Endothelial cell of umbilical vein (primary cell): ENCODE measurements at regions not wholly inside any gene's neighbourhood (a gene's known extent, or its start where the extent isn't known, plus 50 kb on each side); places are given as distances from the start of the nearest gene placed in this dataset.

ENCODE experiments used
- BruUV-seq: library from RNA; stranded (reverse); fragments of 400-500 nt; replicated peaks from 2 replicates; lab custom pipeline; 2021; lab: Mats Ljungman, UMichigan
- CTCF ChIA-PET: fragments of 300-600, 350-600 bp; sonication (Branson Sonifier 250); formaldehyde crosslinking; loops from one replicate; lab custom pipeline; 2021; ENCODE audit warnings: antibody characterized with exemption, inconsistent platforms; lab: Charles Lee
- POLR2A ChIA-PET: fragments of 300-600, 350-600 bp; sonication (Branson Sonifier 250); formaldehyde crosslinking; loops from one replicate; lab custom pipeline; 2021; ENCODE audit warnings: antibody characterized with exemption, inconsistent platforms; lab: Charles Lee
- DNase-seq: peaks from one replicate; pipeline ENCODE4 v3.0.0-alpha.2; 2011; ENCODE audit warnings: low read depth, low spot score
- FAIRE-seq: peaks from 2 replicates; lab custom pipeline; 2011; peaks lifted over from hg19 to GRCh38; lab: Jason Lieb, UNC
- H2AFZ ChIP-seq: 2 replicates; pipeline ENCODE4 v1.6.0; 2012; ENCODE audit warnings: low read depth, low read length, control low read depth, inconsistent platforms
- H3K27ac ChIP-seq: 2 replicates; pipeline ENCODE4 v1.5.1; 2011; ENCODE audit warnings: low read depth, mild to moderate bottlenecking, control low read depth, low read length, moderate library complexity; ENCODE audit not compliant: insufficient read depth
- H3K27me3 ChIP-seq, 2 experiments: 2 replicates each; pipeline versions ENCODE4 v1.6.0 to v1.6.1; 2011; ENCODE audit warnings: low read length in 2 of 2, mixed read lengths in 1 of 2; ENCODE audit not compliant: control insufficient read depth in 2 of 2, insufficient read depth in 2 of 2
- H3K36me3 ChIP-seq, 2 experiments: 2 replicates in 1 of 2; 3 replicates in 1 of 2; pipeline ENCODE4 v1.5.1; 2011; ENCODE audit warnings: low read length in 2 of 2, mild to moderate bottlenecking in 1 of 2, moderate library complexity in 1 of 2; ENCODE audit not compliant: control insufficient read depth in 2 of 2, insufficient read depth in 2 of 2; ENCODE audit errors: extremely low read depth in 1 of 2
- H3K4me1 ChIP-seq: 3 replicates; pipeline ENCODE4 v1.5.1; 2011; ENCODE audit warnings: mild to moderate bottlenecking, low read length; ENCODE audit not compliant: control insufficient read depth, insufficient read depth; ENCODE audit errors: extremely low read depth
- H3K4me2 ChIP-seq: 2 replicates; pipeline ENCODE4 v1.6.1; 2011; ENCODE audit warnings: low read length, control low read depth, mixed read lengths; ENCODE audit not compliant: insufficient read depth
- H3K4me3 ChIP-seq, 3 experiments: fragments of 200-600 bp in 1 of 3; sonication (generic), shearing (Covaris generic) in 1 of 3; replicated peaks in 1 of 3; 2 replicates each; pipeline ENCODE4 v1.5.1; 2011 to 2016; ENCODE audit warnings: control low read depth in 3 of 3, low read length in 3 of 3, mild to moderate bottlenecking in 2 of 3, inconsistent platforms in 1 of 3, low read depth in 1 of 3, moderate library complexity in 1 of 3; ENCODE audit not compliant: insufficient read depth in 1 of 3
- H3K79me2 ChIP-seq: 2 replicates; pipeline ENCODE4 v1.6.0; 2012; ENCODE audit warnings: low read length, inconsistent platforms; ENCODE audit not compliant: control insufficient read depth, insufficient read depth
- H3K9ac ChIP-seq: replicated peaks from 2 replicates; pipeline ENCODE3; 2011; ENCODE audit warnings: low read length, control low read depth; ENCODE audit not compliant: insufficient read depth; ENCODE audit errors: extremely low read depth
- H3K9me1 ChIP-seq: replicated peaks from 3 replicates; pipeline ENCODE4 v1.6.0; 2011; ENCODE audit warnings: mild to moderate bottlenecking, low read length; ENCODE audit not compliant: control insufficient read depth, insufficient read depth; ENCODE audit errors: extremely low read depth
- H3K9me3 ChIP-seq: replicated peaks from 2 replicates; pipeline ENCODE4 v1.5.1; 2012; ENCODE audit warnings: low read length, inconsistent platforms; ENCODE audit not compliant: control insufficient read depth, insufficient read depth
- H4K20me1 ChIP-seq: replicated peaks from 2 replicates; pipeline ENCODE3; 2011; ENCODE audit warnings: mild to moderate bottlenecking, low read length; ENCODE audit not compliant: control insufficient read depth, insufficient read depth; ENCODE audit errors: extremely low read depth
- EZH2 ChIP-seq: IDR thresholded peaks from 2 replicates; pipeline ENCODE4 v1.6.1; 2012; ENCODE audit warnings: borderline replicate concordance, low read depth, mild to moderate bottlenecking, moderate library complexity, low read length, inconsistent platforms; ENCODE audit not compliant: severe bottlenecking
- FOS ChIP-seq: IDR thresholded peaks from 2 replicates; pipeline ENCODE4 v1.6.1; 2011; ENCODE audit warnings: mild to moderate bottlenecking, low read length, moderate library complexity, borderline replicate concordance; ENCODE audit not compliant: insufficient read depth
- GATA2 ChIP-seq: IDR thresholded peaks from 2 replicates; pipeline ENCODE4 v1.7.0; 2011; ENCODE audit warnings: low read depth, mild to moderate bottlenecking, moderate library complexity, mixed read lengths, low read length; ENCODE audit not compliant: insufficient read length, insufficient read depth
- JUN ChIP-seq: IDR thresholded peaks from 2 replicates; pipeline ENCODE4 v1.6.1; 2011; ENCODE audit warnings: borderline replicate concordance, low read depth; ENCODE audit not compliant: insufficient read length, insufficient read depth
- MYC ChIP-seq: IDR thresholded peaks from one replicate; pipeline ENCODE4 v1.6.1; 2011; ENCODE audit warnings: mild to moderate bottlenecking, low read depth, low read length
- POLR2A ChIP-seq: IDR thresholded peaks from 2 replicates; pipeline ENCODE4 v1.6.1; 2012; ENCODE audit warnings: low read depth, mild to moderate bottlenecking, control low read depth, low read length
- POLR2AphosphoS5 ChIP-seq: IDR thresholded peaks from 2 replicates; pipeline ENCODE4 v1.6.1; 2012; ENCODE audit warnings: low read depth, mild to moderate bottlenecking, control low read depth, low read length, moderate library complexity; ENCODE audit not compliant: insufficient read depth
- dilution Hi-C: fragments of 300-500 bp; cut with MboI; formaldehyde crosslinking; loops from one replicate; pipeline ENCODE4 v1.15.0; 2019; ENCODE audit warnings: low sequenced_read_pairs; ENCODE audit not compliant: extremely low pct_ligation_motif_present
- intact Hi-C: fragments of 100-400 bp; cut with micrococcal nuclease; formaldehyde crosslinking; loops from one replicate; pipeline ENCODE4 v1.10.0; 2022
- TF ChIP-seq, protein P1 (sequence below): IDR thresholded peaks from 2 replicates; pipeline ENCODE4 v1.6.1; 2011; ENCODE audit not compliant: insufficient read depth, insufficient read length
- TF ChIP-seq, protein P2 (sequence below), 2 donors: IDR thresholded peaks; 1 replicate in 1 of 2; 2 replicates in 1 of 2; pipeline ENCODE4 v1.5.1; 2011; ENCODE audit warnings: low read length in 2 of 2, mild to moderate bottlenecking in 2 of 2, moderate library complexity in 2 of 2, control low read depth in 1 of 2, inconsistent platforms in 1 of 2, low read depth in 1 of 2; ENCODE audit not compliant: insufficient read depth in 1 of 2; ENCODE audit errors: extremely low read depth in 1 of 2

DNA sequence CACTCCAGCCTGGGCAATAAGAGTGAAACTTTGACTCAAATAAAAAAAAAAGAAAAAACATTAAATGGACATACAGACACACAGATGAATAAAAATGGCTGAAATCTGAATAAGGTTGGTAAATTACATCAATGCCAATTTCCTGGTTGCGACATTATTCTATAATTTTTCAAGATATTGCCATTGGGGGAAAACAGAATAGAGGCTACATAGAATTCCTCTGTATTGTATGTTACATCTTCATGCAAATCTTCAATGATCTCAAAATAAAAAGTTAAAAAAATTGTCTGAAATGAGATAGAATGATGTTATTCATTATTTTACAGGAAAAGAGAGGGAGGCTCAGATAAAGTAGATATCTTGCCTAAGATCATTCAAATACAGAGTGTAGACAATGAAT lies 234.0 kb downstream of the SDHAF3 start:
- Histone ChIP-seq H3K4me1 (no peaks in the 10 kb centered on the region), H4K20me1 (no peaks in the 10 kb centered on the region), H3K79me2 (no peaks in the 10 kb centered on the region), H3K27me3 (no peaks in the 10 kb centered on the region), H3K36me3 (no peaks in the 10 kb centered on the region), H3K9me1 (no peaks in the 10 kb centered on the region), H3K4me3 (no peak overlapping the region), H2AFZ (no peak overlapping the region), H3K9me3 (peaks cover 3% of the 10 kb centered on the region), H3K4me2 (no peak overlapping the region), H3K9ac (no peak overlapping the region), H3K27ac (no peak overlapping the region)
- BruUV-seq, result no TSS peak
- dilution Hi-C loops, result no loop called here
- TF ChIP-seq, protein P1, sequence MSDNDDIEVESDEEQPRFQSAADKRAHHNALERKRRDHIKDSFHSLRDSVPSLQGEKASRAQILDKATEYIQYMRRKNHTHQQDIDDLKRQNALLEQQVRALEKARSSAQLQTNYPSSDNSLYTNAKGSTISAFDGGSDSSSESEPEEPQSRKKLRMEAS, result no peak
- TF ChIP-seq MYC (no peak), POLR2A (no peak), JUN (no peak), POLR2AphosphoS5 (no peak), FOS (no peak), GATA2 (no peak), EZH2 (no peak)
- TF ChIP-seq, protein P2, sequence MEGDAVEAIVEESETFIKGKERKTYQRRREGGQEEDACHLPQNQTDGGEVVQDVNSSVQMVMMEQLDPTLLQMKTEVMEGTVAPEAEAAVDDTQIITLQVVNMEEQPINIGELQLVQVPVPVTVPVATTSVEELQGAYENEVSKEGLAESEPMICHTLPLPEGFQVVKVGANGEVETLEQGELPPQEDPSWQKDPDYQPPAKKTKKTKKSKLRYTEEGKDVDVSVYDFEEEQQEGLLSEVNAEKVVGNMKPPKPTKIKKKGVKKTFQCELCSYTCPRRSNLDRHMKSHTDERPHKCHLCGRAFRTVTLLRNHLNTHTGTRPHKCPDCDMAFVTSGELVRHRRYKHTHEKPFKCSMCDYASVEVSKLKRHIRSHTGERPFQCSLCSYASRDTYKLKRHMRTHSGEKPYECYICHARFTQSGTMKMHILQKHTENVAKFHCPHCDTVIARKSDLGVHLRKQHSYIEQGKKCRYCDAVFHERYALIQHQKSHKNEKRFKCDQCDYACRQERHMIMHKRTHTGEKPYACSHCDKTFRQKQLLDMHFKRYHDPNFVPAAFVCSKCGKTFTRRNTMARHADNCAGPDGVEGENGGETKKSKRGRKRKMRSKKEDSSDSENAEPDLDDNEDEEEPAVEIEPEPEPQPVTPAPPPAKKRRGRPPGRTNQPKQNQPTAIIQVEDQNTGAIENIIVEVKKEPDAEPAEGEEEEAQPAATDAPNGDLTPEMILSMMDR (IDR thresholded peaks at IDR 0.05; ENCODE audit: extremely low read depth in 1 of 2, insufficient read depth in 1 of 2, low read depth in 1 of 2, low read length in 2 of 2), result no peak
- CTCF ChIA-PET, result no interaction called here
- intact Hi-C loops, result no loop called here
- POLR2A ChIA-PET, result no interaction called here
- FAIRE-seq (no peak), DNase-seq (no peak)
